ENCODE measurements at regions not wholly inside any gene's neighbourhood (a gene's known extent, or its start where the extent isn't known, plus 50 kb on each side); places are given as distances from the start of the nearest gene placed in this dataset.

DNA sequence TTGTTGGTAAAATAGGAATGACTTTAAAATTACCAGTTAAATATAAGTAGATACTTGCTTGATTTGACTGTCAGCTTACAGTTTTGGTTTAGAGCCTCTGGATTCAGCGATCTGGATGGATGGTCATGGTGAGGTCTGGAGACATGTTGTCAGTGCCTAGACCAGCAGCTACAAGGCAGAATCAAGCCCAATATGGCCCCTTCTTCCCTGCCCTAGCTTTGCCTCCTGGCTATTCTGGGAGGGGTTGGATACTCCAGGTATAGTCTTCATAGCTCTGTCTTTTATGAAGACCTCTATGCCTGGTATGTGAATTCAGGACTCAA is 166.5 kb upstream of the VIPR2 start:
- TF ChIP-seq, protein P1, sequence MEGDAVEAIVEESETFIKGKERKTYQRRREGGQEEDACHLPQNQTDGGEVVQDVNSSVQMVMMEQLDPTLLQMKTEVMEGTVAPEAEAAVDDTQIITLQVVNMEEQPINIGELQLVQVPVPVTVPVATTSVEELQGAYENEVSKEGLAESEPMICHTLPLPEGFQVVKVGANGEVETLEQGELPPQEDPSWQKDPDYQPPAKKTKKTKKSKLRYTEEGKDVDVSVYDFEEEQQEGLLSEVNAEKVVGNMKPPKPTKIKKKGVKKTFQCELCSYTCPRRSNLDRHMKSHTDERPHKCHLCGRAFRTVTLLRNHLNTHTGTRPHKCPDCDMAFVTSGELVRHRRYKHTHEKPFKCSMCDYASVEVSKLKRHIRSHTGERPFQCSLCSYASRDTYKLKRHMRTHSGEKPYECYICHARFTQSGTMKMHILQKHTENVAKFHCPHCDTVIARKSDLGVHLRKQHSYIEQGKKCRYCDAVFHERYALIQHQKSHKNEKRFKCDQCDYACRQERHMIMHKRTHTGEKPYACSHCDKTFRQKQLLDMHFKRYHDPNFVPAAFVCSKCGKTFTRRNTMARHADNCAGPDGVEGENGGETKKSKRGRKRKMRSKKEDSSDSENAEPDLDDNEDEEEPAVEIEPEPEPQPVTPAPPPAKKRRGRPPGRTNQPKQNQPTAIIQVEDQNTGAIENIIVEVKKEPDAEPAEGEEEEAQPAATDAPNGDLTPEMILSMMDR (conservative IDR thresholded peaks at IDR 0.05; ENCODE audit: low read depth, low read length): no peak
- no peak for TF ChIP-seq EZH2 (IDR thresholded peaks at IDR 0.05; ENCODE audit: low read length, unreplicated experiment)
- TF ChIP-seq EZH2phosphoT487 (IDR thresholded peaks at IDR 0.05; ENCODE audit: borderline replicate concordance, low read length): no peak

Measured in PC-3 (cell line).